T-helper 22 cell (primary cell): ENCODE measurements at regions not wholly inside any gene's neighbourhood (a gene's known extent, or its start where the extent isn't known, plus 50 kb on each side); places are given as distances from the start of the nearest gene placed in this dataset.

Experiments
- DNase-seq: peaks from one replicate; pipeline ENCODE4 v3.0.0-alpha.2; 2020; ENCODE audit warnings: low read depth

DNA sequence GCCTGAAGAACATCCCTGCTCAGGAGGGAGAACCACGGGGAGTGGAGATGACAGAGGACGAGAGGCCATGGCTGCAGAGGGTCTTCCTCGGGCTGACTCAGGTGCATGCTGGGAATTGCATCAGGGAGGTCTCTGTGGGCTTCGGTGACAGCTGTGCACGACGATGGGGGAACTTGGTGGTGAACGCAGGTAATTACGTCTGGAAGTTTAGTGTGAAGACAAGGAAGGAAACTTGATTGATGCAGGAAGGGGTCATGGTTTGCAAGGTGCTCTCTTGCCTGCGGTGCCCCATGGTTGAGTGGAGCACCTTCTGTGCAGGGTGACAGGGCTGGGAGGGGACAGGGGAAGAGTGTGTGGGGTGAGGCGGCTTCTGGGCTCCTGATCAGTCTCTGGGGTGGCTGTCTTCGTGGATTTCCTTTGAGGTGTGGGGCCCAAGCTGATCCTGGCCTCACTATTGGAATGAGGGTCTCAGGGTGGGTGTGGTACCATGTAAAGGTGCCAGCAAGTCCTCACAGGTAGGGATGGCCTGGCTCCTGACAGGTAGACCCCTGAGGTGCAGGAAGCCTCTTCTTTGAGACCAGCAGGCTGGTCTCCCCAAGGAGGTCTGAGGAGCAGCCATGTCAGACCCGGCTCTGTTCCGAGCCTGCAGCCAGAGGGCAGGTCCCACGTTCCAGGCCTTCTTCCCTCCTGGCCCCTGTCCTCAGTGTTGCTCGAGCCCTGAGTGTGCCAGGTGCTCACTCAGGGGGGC, 1020.1 kb downstream of the TBC1D22A start:
- no peak for DNase-seq

DNA sequence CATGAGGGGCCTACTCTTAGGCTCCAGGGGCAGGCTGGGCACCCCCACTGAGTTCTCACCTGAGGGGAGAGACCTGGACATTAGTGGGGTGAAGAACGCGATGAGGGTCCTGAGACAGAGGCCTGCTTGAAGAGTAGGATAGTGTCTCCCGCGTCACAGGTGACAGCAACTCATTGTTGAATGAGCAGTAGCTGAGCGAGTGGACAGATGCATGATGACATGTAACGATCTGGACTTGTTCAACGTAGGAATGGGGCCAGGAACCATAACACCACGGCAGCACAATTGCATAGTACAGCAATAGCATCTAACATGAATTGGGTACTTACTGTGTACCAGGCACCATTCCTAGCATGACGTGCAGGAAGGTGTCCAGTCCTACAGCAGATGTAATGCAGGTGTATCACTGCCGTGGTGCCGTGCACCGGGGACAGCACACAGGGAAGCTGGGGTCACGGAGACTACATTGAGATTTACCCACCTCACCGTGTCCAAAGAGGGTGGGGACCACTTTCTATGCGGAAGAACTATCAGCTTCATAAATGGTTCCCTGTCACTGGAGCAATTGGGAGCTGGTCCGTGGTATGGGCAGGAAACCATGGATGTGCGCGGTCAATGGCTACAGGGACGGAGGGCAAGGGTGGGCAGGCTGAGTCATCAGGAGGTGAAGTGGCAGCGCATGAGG, 1019.1 kb downstream of the TBC1D22A start:
- DNase-seq = no peak

DNA sequence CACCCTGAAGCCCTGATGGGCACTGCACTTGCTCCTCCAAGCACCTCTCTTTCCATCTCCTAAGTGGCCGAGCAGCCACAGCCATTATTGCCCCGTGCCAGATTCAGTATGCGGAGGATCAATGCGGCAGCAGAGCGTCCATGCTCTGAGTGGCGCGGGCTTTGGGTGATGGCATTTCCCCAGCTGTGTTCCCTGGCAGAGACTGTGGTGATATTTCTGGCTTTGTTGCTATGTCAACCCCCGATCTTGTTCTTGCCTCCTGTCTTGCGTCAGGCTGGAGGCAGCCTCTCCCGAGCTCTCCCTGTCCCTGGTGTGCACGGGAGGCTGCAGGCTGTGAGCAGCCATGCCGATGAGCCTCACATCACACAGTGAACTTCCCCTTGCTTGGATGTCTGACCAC, 1018.6 kb downstream of the TBC1D22A start:
- DNase-seq = no peak

DNA sequence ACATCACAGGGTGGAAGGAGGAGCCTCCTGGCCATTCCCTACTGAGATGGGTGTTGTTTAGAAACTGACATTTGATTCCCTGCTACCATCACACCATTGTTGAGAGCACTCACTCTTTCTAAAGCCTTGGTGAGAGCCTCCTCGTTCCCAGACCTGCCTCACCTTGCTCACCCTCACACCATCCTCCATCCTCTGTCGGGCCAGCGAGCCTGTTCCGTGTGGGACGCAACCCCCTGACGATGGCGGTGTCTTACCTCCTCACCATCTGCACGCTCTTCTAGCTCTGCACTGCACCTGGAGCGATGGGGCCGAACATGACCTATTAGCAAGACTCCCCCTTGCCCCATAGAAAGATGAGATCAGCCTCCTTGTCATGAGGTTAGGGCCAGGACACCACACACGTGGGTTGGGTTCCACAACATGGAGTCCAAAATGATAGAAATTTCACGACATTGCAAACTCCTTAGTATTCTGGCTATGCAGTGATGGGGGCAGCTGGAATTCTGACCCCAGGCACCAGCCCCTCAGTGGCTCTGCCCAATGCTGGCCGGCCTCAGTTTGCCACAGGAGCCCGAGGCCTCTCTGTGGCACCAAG, 1017.9 kb downstream of the TBC1D22A start:
- no peak for DNase-seq

DNA sequence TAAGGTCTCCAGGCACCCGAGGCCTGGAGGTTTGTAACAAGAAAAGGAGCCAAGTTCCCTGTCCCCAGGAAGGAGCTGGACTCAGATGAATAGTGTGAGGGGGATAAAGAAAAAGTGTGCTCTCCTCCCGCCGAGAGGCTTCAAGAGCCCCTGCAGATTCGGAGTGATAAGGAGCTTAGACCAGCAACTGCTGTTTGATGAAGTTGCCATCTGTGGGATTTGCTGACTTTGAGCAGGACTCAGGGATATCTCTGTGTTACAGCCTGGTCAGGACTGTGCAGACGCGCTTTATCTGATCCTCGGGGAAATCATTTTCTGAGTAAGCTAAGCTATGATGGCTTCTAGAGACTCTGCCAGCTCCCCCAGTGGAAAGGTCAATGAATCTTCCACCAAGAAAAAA, 1017.0 kb downstream of the TBC1D22A start:
- DNase-seq = no peak

DNA sequence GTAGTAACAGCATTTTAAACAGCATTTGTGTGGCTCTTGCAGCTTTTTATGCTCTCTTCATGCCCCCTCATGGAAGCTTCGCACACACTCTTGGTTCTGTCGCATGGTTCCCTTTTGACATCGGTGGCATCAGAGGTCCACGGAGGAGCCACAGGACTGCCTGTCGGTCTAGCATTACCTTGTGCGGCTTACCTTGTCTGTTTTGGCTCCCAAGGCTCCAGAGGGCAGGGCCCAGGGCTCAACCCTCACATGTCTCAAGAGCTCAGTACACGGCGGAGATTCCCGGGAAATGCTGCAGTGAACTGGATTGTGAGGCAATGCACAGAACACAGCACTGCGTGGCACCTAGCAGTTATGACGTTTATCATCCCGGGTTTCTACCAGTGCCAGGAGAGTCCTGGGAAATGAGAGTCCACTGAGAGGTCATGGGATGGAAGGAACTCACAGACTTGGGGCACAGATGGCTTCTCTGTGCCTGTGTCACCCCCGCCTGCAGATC, 1015.8 kb downstream of the TBC1D22A start:
- no peak for DNase-seq

DNA sequence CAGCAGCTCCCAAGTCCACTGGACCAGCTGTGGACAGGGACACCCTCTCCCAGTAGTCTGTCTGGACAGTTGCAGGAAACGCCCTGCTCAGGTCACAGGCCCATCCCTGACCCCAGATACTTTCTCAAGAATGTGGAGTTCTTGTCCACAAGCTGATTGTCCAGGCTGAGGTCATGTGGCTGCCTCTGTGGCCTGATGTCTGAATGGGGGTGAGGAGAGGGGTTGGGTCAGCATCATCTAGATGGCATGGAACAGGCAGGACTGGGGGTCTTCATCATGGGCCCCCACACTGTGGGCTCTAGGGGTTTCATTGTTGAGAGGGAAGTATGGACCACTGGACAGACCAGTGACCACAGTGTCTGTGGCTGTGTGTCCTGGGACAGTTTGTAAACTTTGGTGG, 1015.0 kb downstream of the TBC1D22A start:
- DNase-seq = no peak

DNA sequence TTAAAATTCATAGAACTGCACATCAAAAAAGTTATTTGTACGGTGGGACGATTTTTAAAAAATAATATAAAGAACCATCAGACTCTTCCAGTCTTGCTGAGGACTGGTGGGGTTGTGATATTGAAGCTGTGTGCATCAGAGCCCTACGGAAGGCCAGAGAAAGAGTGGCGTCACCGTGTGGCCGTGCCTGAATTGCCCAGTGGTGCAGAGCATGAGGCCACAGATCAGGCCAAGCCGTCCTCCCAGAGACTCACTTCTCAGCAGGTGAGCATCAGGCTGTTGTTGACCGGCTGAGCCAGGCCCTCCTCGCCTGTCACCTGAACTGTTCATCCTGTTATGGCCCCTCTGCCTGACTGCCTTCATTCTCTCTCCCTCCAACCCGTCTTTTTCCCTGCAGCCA, 1013.9 kb downstream of the TBC1D22A start:
- DNase-seq = no peak

DNA sequence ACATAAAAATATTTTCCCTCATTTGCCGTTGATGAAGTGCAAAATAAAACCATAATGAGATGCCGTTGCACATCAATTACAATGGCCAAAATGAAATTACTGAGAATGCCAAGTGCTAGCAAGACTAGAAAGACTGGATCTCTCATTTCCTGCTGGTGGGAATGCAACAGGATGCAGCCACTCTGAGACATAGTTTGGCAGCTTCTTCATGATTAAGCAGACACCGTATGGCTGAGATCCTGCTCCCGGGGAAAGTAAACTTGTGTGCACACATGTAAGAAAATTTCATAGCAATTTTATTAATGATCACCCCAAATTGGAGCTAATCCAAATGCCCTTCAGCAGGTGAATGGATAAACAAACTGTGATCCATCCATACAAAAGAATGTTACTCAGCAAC, 1013.2 kb downstream of the TBC1D22A start:
- no peak for DNase-seq

DNA sequence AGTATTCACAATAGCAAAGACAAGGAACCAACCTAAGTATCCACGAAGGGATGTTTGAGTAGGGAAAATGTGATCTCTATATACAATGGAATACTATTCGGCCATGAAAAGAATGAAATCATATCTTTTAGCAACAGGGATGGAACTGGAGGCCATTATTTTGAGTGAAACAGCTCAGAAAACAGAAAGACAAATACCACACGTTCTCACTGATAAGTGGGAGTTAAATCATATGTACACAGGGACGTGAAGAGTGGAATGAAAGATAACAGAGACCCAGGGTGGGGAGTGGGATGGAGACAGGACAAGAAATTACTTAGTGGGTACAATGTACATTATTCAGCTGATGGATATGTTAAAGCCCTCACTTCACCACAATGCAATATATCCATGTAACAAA, 1012.7 kb downstream of the TBC1D22A start:
- DNase-seq = no peak

DNA sequence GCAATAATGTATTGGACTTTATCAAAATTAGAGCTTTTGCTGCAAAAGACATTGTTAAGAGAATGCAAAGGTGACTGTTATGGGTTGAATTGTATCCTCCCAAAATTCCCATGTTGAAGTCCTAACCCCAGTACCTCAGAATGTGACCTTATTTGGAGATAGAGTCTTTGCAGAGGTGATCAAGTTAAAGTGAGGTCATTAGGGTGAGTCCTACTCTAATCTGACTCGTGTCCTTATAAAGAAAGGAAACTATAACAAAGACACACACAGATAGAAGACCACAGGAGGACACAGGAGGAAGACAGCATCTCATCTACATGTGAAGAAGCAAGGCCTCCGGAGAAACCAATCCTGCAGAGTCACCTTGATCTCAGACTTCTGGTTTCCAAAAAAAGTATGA, 1011.2 kb downstream of the TBC1D22A start:
- DNase-seq = no peak

DNA sequence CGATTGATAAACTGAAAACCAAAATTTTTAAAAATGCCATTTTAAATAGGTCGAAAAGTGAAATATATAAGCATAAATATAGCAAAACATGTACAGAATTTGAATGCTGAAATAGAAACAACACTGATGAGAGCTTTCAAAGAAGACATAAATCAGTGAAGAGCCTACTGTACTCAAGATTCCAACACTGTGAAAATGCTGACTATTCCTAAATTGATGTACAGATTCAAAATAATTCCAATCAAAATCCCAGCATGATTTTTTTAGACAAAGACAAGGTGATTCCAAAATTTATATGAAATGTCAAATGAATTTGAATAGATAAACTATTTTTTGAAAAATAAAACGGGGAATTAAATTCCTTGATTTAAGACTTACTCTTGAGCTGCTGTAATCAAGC, 1010.4 kb downstream of the TBC1D22A start:
- DNase-seq = no peak

DNA sequence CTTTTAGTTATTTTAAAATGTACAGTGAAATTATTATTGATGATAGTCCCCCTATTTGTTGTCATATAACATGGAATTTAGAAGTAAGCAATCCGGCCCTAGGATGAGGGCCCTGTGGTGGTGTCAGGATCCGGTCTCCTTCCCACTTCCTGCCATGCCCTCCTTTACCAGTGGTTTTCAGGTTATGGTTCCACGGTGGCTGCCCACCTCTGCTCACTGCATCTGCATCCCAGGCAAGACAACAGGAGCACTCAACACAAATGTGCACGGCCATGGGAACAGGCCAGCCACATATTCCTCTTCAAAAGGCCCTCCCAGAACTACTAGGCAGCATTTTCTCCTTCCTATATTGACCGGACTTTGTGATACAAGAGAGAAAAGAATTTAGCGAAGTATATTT, 1007.2 kb downstream of the TBC1D22A start:
- no peak for DNase-seq

DNA sequence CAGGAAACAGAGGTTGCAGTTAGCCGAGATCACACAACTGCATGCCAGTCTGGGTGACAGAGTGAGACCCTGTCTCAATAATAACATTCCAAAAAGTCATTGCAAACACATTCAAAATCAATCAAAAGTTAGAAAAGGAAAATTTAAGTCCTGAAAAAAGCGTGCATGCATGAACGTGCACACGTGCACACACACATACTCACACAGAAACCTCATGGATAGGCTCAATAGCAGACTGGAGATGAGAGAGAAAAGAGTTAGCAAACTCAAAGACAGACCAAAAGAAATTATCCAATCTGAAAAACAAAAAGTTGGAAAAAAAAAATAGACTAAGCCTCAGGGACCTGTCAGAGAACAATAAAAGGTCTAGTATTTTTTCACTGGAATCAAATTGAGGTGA, 1005.6 kb downstream of the TBC1D22A start:
- DNase-seq = no peak

DNA sequence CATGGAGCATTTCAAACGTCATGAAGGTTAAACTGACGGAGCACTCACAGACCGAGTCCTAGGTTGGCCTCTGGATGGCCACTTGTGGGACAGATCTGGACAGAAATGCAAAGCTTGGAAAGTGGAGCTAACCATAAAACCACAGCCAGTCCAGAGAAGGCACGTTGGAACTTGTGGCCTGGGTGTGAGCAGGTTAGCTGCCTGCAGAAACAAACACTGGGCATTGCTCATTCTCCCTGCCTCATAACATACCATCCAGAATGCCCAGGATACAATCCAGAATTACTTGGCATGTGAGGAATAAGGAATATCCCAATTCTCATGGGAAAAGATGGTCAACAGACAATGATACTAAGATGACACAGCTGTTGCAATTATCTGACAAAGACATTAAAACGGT, 1005.0 kb downstream of the TBC1D22A start:
- no peak for DNase-seq

DNA sequence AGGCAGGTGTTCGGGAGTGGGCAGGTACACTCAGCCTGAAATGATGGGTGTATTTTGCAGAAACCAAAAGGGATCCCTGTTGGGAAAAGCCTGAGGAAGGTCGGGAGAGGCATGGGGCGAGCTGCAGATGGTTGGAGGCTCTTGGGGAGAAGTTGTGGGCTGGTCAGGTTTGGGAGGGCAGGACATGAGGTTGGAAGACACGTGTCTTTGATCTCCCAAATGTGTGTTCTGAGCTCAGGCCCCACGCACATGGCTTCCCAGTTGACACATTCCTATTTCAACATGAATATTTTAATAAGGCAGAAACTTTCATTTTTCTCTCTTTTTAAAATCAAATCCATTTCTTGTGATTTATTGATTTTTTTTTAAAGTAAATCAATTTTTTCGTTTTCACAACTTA, 1003.3 kb downstream of the TBC1D22A start:
- DNase-seq = no peak

DNA sequence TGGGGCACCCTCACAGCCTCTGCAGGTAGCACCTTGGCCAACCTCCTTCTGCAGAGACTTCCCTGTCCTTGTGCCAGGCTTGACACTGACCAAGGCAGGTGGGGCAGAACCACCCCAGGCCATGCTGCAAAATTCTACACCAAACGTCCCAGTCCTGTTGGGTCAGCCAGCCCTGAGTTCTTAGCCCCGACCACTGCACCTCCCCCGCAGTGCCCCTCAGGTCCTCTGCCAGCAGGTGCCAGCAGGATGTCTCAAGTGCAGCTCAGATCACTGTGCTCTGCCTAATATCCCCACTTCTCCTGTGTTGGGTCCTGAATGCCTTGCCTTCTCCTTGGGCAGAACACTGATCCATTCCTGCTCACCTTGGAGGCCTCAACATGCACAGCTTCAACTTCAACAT, 999.7 kb downstream of the TBC1D22A start:
- no peak for DNase-seq

DNA sequence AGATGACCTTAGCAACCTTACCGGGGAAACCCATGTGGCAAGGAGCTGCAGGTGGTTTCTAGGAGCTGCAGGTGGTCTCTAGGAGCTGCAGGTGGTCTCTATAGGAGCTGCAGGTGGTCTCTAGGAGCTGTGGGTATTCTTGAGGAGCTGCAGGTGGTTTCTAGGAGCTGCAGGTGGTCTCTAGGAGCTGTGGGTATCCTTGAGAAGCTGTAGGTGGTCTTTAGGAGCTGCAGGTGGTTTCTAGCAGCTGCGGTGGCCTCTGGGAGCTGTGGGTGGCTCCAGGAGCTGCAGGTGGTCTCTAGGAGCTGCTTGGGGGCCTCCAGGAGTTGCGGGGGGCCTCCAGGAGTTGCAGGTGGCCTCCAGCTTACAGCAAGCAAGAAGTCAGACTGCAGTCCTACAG, 997.5 kb downstream of the TBC1D22A start:
- no peak for DNase-seq

DNA sequence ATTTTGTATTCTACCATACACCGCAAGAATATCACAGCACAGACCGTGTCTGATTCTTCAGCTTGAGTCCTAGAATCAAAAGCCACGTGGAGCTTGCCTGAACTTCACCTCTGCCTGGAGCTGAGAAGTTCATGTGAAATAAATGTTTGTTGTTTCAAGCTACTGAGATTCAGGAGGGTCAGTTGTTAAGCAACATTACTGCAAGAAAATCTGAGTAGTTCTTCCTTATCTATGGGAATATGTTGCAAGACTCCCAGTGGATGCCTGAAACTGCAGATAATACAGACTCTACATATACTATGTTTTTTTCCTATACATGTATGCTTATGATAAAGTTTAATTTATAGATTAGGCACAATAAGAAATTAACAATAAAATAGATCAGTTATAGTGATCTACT, 995.3 kb downstream of the TBC1D22A start:
- DNase-seq = no peak

DNA sequence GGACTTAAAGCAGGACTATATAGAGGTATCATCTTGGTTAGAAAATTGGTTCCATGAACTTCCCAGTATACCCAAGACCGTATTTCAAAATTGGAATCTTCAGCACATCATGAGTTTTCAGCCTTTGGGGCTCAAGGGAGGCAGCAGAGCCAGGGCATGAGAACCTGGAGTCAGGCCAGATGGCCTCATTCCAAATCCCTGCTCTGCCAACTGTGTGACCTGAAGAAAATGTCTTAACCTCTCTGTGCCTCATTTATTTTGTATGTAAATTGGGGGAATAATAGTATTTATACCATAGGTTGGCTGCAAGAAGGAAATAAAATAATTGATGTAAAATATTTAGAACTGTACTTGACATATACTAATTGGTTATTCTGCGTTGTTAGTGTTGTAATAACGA, 987.6 kb downstream of the TBC1D22A start:
- DNase-seq = no peak

DNA sequence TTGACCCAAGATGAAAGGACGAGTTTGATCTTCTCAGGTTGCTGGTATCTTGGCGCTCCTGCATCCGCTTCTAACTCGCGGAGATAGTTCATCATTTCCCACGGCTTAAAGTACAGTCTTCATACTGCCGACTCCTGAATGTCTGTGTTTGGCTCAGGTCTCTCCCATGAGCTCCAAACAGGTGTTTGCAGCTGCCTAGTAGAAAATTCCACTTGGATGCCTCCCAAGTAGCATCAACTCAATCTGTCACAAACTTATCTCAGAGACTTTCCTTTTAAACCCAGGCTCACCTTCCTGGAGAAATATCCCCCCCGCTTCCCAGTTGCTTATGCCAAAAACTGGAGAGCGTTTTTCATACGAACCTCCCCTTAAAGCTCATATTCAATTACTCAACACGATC, 986.5 kb downstream of the TBC1D22A start:
- DNase-seq = no peak

DNA sequence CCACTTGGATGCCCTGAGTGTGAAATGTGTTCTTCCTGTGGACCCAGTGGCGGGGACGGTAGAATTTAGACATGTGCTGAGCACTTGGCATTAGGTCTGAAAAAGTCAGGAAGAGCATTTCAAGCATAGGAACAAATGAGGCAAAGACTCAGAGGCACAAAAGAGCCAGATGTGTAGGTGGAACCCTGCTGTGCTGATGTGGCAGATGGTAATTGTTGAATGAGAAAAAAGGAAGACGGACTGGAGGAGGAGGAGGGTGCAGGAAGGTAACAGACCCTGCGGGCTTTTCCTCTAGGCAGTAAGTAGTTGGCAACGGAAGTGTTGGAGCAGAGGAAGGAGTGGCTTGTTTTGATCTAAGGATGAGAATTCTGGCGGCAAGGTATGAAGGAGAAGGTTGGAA, 985.8 kb downstream of the TBC1D22A start:
- DNase-seq = no peak

DNA sequence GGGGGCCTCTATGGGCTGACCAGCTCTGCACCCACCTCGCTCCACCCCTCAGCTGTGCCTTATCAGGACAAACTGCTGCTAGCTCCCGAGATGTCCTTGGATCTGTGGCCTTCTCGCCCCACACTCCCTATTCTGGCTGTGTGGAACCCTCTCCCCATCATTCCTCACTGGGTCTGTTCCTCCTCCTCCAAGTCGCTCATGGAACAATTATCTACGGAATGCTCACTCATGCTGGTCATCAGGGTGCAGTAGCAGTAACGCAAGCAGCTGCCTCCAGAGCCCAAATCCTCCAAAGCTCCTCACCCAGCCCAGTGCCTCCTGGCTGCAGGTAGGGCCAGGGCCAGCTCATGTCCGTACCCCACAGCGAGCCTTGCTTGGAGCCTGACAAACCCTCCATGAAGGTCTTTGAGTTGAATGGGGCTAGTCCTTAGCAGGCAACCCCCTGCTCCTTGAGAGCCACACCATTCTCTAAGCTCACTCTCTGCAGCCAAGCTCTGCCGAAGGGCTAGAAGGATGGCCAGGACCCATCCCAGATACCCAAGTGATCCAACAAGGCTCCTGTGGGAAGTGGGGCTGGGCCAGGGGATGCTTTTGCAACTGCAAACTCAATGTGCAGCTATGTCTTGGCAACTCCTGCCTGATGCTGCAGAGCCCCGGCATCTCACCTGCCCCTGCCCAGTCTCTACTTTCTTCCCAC, 977.8 kb downstream of the TBC1D22A start:
- no peak for DNase-seq
